K562 (cell line): ENCODE measurements at regions not wholly inside any gene's neighbourhood (a gene's known extent, or its start where the extent isn't known, plus 50 kb on each side); places are given as distances from the start of the nearest gene placed in this dataset.

Experiments used
- ATAC-seq: fragments of 200-7000 bp; cut with Tn5 transposase; 3 replicates; pipeline ENCODE4 v1.9.1; 2020; ENCODE audit warnings: moderate library complexity
- BruUV-seq: library from RNA; stranded (reverse); fragments of 400-500 nt; replicated peaks from 2 replicates; lab custom pipeline; 2021; lab: Mats Ljungman, UMichigan
- CTCF ChIA-PET: fragments of 300-600 bp; formaldehyde crosslinking; extraction: SDS; loops from one replicate; lab custom pipeline; 2021; ENCODE audit warnings: low intra/inter-chr PET ratio; lab: Yijun Ruan, JAX
- POLR2A ChIA-PET: fragments of 300-600, 350-650 bp; sonication (Branson Sonifier 250); formaldehyde crosslinking; extraction: SDS; loops from one replicate; lab custom pipeline; 2021; ENCODE audit warnings: antibody characterized with exemption, inconsistent platforms; lab: Yijun Ruan, JAX
- DNase-seq, 4 experiments: peaks; one replicate each; pipeline versions ENCODE4 v3.0.0 to v3.0.0-alpha.2; 2011 to 2018; ENCODE audit warnings: low spot score in 3 of 4, mixed read lengths in 3 of 4; ENCODE audit errors: extremely low read depth in 1 of 4
- FAIRE-seq: peaks from 2 replicates; lab custom pipeline; 2011; peaks lifted over from hg19 to GRCh38; lab: Jason Lieb, UNC
- H2AFZ ChIP-seq: 2 replicates; pipeline ENCODE4 v1.6.0; 2011; ENCODE audit warnings: low read depth, low read length, control low read depth, inconsistent platforms
- H3K27ac ChIP-seq: fragments of 200-600 bp; 3 replicates; pipeline ENCODE4 v1.8.0; 2011; ENCODE audit warnings: low read depth, mild to moderate bottlenecking, control low read depth, inconsistent platforms, low read length, moderate library complexity, mixed read lengths; ENCODE audit errors: extremely low read depth
- H3K27me3 ChIP-seq, 2 experiments: fragments of 300-600 bp in 1 of 2; 2 replicates in 1 of 2; 3 replicates in 1 of 2; pipeline versions ENCODE4 v1.6.0 to v1.8.0; 2011; ENCODE audit warnings: inconsistent platforms in 2 of 2, low read length in 2 of 2, mild to moderate bottlenecking in 1 of 2, mixed read lengths in 1 of 2, moderate library complexity in 1 of 2; ENCODE audit not compliant: control insufficient read depth in 2 of 2, insufficient read depth in 2 of 2
- H3K36me3 ChIP-seq: fragments of 300-600 bp; 3 replicates; pipeline ENCODE4 v1.8.0; 2011; ENCODE audit warnings: mild to moderate bottlenecking, low read length, inconsistent platforms; ENCODE audit not compliant: control insufficient read depth, insufficient read depth
- H3K4me1 ChIP-seq, 2 experiments: fragments of 200-600 bp in 1 of 2; replicated peaks in 1 of 2; 2 replicates in 1 of 2; 3 replicates in 1 of 2; pipeline versions ENCODE4 v1.5.1 to v1.8.0; 2011; ENCODE audit warnings: inconsistent platforms in 2 of 2, low read length in 2 of 2, mild to moderate bottlenecking in 1 of 2, mixed read lengths in 1 of 2, moderate library complexity in 1 of 2; ENCODE audit not compliant: control insufficient read depth in 2 of 2, insufficient read depth in 2 of 2
- H3K4me2 ChIP-seq: 2 replicates; pipeline ENCODE4 v1.6.1; 2011; ENCODE audit warnings: low read length, control low read depth, inconsistent platforms, mixed read lengths; ENCODE audit not compliant: insufficient read depth
- H3K4me3 ChIP-seq: fragments of 200-600 bp; sonication (generic), shearing (Covaris generic); 2 replicates; pipeline ENCODE4 v1.5.1; 2016; ENCODE audit warnings: control low read depth, inconsistent platforms
- H3K79me2 ChIP-seq: fragments of 200-600 bp; 3 replicates; pipeline ENCODE4 v1.8.0; 2011; ENCODE audit warnings: low read length, inconsistent platforms; ENCODE audit not compliant: control insufficient read depth, insufficient read depth
- H3K9ac ChIP-seq, 2 experiments: 2 replicates each; pipeline versions ENCODE4 v1.6.0 to v1.6.1; 2011; ENCODE audit warnings: low read depth in 2 of 2, low read length in 2 of 2, control low read depth in 1 of 2, inconsistent platforms in 1 of 2, mild to moderate bottlenecking in 1 of 2, mixed read lengths in 1 of 2; ENCODE audit not compliant: insufficient read depth in 1 of 2
- H3K9me1 ChIP-seq: one replicate; pipeline ENCODE4 v1.6.0; 2011; ENCODE audit warnings: inconsistent platforms, mild to moderate bottlenecking, low read length, moderate library complexity; ENCODE audit not compliant: control insufficient read depth, insufficient read depth
- H3K9me3 ChIP-seq: replicated peaks from 2 replicates; pipeline ENCODE4 v1.5.1; 2011; ENCODE audit warnings: low read depth, low read length, inconsistent platforms; ENCODE audit not compliant: control insufficient read depth, insufficient read depth
- H4K20me1 ChIP-seq: replicated peaks from 2 replicates; pipeline ENCODE4 v1.6.1; 2011; ENCODE audit warnings: low read length, inconsistent platforms, mixed read lengths; ENCODE audit not compliant: control insufficient read depth, insufficient read depth
- HMG20B ChIP-seq: fragments of 250-450 bp; sonication (Bioruptor Pico); IDR thresholded peaks from 2 replicates; pipeline ENCODE4 v1.5.0; 2021; ENCODE audit warnings: mild to moderate bottlenecking
- KLF16 ChIP-seq: IDR thresholded peaks from 2 replicates; pipeline ENCODE4 v1.6.1; 2016; ENCODE audit warnings: antibody characterized with exemption
- MBD2 ChIP-seq: sonication (generic); IDR thresholded peaks from 2 replicates; pipeline ENCODE4 v1.6.1; 2016; ENCODE audit warnings: low read depth, borderline replicate concordance
- PHB ChIP-seq: fragments of 250-450 bp; sonication (Bioruptor Pico); IDR thresholded peaks from 2 replicates; pipeline ENCODE4 v1.5.0; 2021
- RFX7 ChIP-seq: fragments of 250-450 bp; sonication (Bioruptor Pico); IDR thresholded peaks from 2 replicates; pipeline ENCODE4 v1.5.1; 2021; ENCODE audit warnings: mild to moderate bottlenecking
- ZC3H4 ChIP-seq: sonication (generic); formaldehyde crosslinking; IDR thresholded peaks from 2 replicates; pipeline ENCODE4 v1.9.0; 2021; ENCODE audit warnings: missing genetic modification reagents, borderline replicate concordance
- ZNF12 ChIP-seq: sonication (generic); formaldehyde crosslinking; IDR thresholded peaks from 2 replicates; pipeline ENCODE4 v1.4.0; 2020; ENCODE audit warnings: mild to moderate bottlenecking, missing genetic modification reagents
- ZNF224 ChIP-seq: sonication (generic); formaldehyde crosslinking; IDR thresholded peaks from 2 replicates; pipeline ENCODE4 v1.8.0; 2022; ENCODE audit warnings: mild to moderate bottlenecking, missing genetic modification reagents
- WGBS: fragments of 100-300 bp; shearing (Covaris generic); methylation state at CpG from one replicate; pipeline ENCODE4 v1.1.6; 2016; ENCODE audit warnings: low coverage, mixed read lengths; ENCODE audit not compliant: insufficient coverage; ENCODE audit errors: missing lambda C conversion rate; 5-methylcytosine and 5-hydroxymethylcytosine counted together
- in situ Hi-C: fragments of 300-500 bp; cut with MboI; formaldehyde crosslinking; loops from 4 replicates; pipeline ENCODE4 v1.15.0; 2018; ENCODE audit warnings: inconsistent platforms, mixed read lengths
- intact Hi-C: fragments of 100-400 bp; cut with micrococcal nuclease; formaldehyde crosslinking; loops from 2 replicates; pipeline ENCODE4 v1.14.2; 2022
- TF ChIP-seq, protein P1 (sequence below): fragments of 200-600 bp; sonication (generic); IDR thresholded peaks from one replicate; pipeline ENCODE4 v1.6.1; 2012; ENCODE audit warnings: mild to moderate bottlenecking, low read depth, low read length, inconsistent platforms
- TF ChIP-seq, protein P2 (sequence below), 2 experiments: fragments of 450-650 bp in 1 of 2; sonication (generic) in 1 of 2; formaldehyde crosslinking in 1 of 2; IDR thresholded peaks in 1 of 2; conservative IDR thresholded peaks in 1 of 2; 2 replicates each; pipeline versions ENCODE4 v1.6.1 to v1.8.1; 2016 to 2023; ENCODE audit warnings: mild to moderate bottlenecking in 2 of 2, moderate library complexity in 2 of 2, inconsistent platforms in 1 of 2, missing genetic modification reagents in 1 of 2
- TF ChIP-seq, protein P3 (sequence below): sonication (generic); IDR thresholded peaks from 2 replicates; pipeline ENCODE4 v1.6.1; 2016

DNA sequence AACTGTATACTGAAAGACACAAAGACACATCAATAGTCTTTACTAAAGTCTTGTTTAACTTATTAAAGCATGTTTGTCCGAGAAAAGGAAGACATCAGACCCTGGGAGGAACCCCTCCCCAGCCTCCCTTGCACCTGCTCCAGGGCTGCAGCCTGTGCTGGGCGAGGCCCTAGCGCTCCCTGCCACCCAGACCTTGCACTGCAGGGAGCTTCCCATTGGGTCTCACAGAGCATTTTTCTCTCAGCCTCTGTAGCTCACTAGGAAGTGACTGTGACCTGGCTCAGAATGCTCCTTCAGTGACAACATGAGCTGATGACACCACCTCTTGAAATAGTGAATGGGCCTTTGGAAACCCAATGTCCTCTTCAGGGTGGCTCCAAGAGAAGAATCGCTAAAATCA is 461.2 kb downstream of the TMEM121 start:
- ChIA-PET CTCF (no interaction called here), POLR2A (no interaction called here)
- intact Hi-C loops = no loop called here
- H3K9me1 ChIP-seq = no peaks in the 10 kb centered on the region
- no peak overlapping the region for H3K9ac ChIP-seq
- in situ Hi-C loops = no loop called here
- FAIRE-seq (no peak), ATAC-seq (no peak), DNase-seq (no peak)
- 0% methylated on average over 4 of the region's 4 CpGs for WGBS
- no peak overlapping the region for H3K27ac ChIP-seq
- H3K4me3 ChIP-seq = no peak overlapping the region
- no peaks in the 10 kb centered on the region for H3K9me3 ChIP-seq
- no peaks in the 10 kb centered on the region for H3K4me1 ChIP-seq
- BruUV-seq = no TSS peak
- H3K4me2 ChIP-seq = no peak overlapping the region
- no peaks in the 10 kb centered on the region for H3K36me3 ChIP-seq
- no peaks in the 10 kb centered on the region for H4K20me1 ChIP-seq
- no peaks in the 10 kb centered on the region for H3K27me3 ChIP-seq
- H3K79me2 ChIP-seq = no peaks in the 10 kb centered on the region
- H2AFZ ChIP-seq = no peak overlapping the region
- TF ChIP-seq ZC3H4 (CRISPR knock-in tag) = no peak
- TF ChIP-seq PHB (CRISPR knock-in tag) = no peak
- TF ChIP-seq ZNF224 (CRISPR knock-in tag) = no peak
- TF ChIP-seq HMG20B = no peak
- TF ChIP-seq, protein P1, sequence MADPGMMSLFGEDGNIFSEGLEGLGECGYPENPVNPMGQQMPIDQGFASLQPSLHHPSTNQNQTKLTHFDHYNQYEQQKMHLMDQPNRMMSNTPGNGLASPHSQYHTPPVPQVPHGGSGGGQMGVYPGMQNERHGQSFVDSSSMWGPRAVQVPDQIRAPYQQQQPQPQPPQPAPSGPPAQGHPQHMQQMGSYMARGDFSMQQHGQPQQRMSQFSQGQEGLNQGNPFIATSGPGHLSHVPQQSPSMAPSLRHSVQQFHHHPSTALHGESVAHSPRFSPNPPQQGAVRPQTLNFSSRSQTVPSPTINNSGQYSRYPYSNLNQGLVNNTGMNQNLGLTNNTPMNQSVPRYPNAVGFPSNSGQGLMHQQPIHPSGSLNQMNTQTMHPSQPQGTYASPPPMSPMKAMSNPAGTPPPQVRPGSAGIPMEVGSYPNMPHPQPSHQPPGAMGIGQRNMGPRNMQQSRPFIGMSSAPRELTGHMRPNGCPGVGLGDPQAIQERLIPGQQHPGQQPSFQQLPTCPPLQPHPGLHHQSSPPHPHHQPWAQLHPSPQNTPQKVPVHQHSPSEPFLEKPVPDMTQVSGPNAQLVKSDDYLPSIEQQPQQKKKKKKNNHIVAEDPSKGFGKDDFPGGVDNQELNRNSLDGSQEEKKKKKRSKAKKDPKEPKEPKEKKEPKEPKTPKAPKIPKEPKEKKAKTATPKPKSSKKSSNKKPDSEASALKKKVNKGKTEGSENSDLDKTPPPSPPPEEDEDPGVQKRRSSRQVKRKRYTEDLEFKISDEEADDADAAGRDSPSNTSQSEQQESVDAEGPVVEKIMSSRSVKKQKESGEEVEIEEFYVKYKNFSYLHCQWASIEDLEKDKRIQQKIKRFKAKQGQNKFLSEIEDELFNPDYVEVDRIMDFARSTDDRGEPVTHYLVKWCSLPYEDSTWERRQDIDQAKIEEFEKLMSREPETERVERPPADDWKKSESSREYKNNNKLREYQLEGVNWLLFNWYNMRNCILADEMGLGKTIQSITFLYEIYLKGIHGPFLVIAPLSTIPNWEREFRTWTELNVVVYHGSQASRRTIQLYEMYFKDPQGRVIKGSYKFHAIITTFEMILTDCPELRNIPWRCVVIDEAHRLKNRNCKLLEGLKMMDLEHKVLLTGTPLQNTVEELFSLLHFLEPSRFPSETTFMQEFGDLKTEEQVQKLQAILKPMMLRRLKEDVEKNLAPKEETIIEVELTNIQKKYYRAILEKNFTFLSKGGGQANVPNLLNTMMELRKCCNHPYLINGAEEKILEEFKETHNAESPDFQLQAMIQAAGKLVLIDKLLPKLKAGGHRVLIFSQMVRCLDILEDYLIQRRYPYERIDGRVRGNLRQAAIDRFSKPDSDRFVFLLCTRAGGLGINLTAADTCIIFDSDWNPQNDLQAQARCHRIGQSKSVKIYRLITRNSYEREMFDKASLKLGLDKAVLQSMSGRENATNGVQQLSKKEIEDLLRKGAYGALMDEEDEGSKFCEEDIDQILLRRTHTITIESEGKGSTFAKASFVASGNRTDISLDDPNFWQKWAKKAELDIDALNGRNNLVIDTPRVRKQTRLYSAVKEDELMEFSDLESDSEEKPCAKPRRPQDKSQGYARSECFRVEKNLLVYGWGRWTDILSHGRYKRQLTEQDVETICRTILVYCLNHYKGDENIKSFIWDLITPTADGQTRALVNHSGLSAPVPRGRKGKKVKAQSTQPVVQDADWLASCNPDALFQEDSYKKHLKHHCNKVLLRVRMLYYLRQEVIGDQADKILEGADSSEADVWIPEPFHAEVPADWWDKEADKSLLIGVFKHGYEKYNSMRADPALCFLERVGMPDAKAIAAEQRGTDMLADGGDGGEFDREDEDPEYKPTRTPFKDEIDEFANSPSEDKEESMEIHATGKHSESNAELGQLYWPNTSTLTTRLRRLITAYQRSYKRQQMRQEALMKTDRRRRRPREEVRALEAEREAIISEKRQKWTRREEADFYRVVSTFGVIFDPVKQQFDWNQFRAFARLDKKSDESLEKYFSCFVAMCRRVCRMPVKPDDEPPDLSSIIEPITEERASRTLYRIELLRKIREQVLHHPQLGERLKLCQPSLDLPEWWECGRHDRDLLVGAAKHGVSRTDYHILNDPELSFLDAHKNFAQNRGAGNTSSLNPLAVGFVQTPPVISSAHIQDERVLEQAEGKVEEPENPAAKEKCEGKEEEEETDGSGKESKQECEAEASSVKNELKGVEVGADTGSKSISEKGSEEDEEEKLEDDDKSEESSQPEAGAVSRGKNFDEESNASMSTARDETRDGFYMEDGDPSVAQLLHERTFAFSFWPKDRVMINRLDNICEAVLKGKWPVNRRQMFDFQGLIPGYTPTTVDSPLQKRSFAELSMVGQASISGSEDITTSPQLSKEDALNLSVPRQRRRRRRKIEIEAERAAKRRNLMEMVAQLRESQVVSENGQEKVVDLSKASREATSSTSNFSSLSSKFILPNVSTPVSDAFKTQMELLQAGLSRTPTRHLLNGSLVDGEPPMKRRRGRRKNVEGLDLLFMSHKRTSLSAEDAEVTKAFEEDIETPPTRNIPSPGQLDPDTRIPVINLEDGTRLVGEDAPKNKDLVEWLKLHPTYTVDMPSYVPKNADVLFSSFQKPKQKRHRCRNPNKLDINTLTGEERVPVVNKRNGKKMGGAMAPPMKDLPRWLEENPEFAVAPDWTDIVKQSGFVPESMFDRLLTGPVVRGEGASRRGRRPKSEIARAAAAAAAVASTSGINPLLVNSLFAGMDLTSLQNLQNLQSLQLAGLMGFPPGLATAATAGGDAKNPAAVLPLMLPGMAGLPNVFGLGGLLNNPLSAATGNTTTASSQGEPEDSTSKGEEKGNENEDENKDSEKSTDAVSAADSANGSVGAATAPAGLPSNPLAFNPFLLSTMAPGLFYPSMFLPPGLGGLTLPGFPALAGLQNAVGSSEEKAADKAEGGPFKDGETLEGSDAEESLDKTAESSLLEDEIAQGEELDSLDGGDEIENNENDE = no peak
- no peak for TF ChIP-seq RFX7 (CRISPR knock-in tag)
- TF ChIP-seq, protein P2, sequence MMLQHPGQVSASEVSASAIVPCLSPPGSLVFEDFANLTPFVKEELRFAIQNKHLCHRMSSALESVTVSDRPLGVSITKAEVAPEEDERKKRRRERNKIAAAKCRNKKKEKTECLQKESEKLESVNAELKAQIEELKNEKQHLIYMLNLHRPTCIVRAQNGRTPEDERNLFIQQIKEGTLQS (IDR thresholded peaks at IDR 0.05) = no peak
- TF ChIP-seq, protein P2 (CRISPR knock-in tag; conservative IDR thresholded peaks at IDR 0.05) = no peak
- no peak for TF ChIP-seq MBD2
- TF ChIP-seq, protein P3, sequence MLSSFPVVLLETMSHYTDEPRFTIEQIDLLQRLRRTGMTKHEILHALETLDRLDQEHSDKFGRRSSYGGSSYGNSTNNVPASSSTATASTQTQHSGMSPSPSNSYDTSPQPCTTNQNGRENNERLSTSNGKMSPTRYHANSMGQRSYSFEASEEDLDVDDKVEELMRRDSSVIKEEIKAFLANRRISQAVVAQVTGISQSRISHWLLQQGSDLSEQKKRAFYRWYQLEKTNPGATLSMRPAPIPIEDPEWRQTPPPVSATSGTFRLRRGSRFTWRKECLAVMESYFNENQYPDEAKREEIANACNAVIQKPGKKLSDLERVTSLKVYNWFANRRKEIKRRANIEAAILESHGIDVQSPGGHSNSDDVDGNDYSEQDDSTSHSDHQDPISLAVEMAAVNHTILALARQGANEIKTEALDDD = no peak
- no peak for TF ChIP-seq ZNF12
- no peak for TF ChIP-seq KLF16
